22Rv1 (cell line): ENCODE measurements at regions not wholly inside any gene's neighbourhood (a gene's known extent, or its start where the extent isn't known, plus 50 kb on each side); places are given as distances from the start of the nearest gene placed in this dataset.

Experiments
- CTCF ChIP-seq: fragments of 450-650 bp; IDR thresholded peaks from 2 replicates; pipeline ENCODE4 v1.5.1; 2017; ENCODE audit warnings: mild to moderate bottlenecking
- ZFX ChIP-seq: fragments of 450-650 bp; IDR thresholded peaks from 2 replicates; pipeline ENCODE4 v1.6.1; 2017; ENCODE audit warnings: antibody characterized with exemption, borderline replicate concordance

- no peak for TF ChIP-seq CTCF
- TF ChIP-seq ZFX, result no peak
These were observed 213.9 kb upstream of the KLHL29 start for GRCh38 chr2:23171108-23171507.
